HL-60 (cell line): ENCODE measurements at regions not wholly inside any gene's neighbourhood (a gene's known extent, or its start where the extent isn't known, plus 50 kb on each side); places are given as distances from the start of the nearest gene placed in this dataset.

ENCODE experiments used
- DNase-seq, 2 experiments: peaks; one replicate each; pipeline ENCODE4 v3.0.0-alpha.2; 2010 to 2020; ENCODE audit warnings: low read depth in 1 of 2, low spot score in 1 of 2
- H3K27ac ChIP-seq: fragments of 250-450 bp; sonication (Bioruptor Pico); replicated peaks from 2 replicates; pipeline ENCODE4 v1.5.1; 2020; ENCODE audit warnings: mild to moderate bottlenecking, moderate library complexity
- H3K27me3 ChIP-seq: fragments of 250-450 bp; sonication (Bioruptor Pico); 2 replicates; pipeline ENCODE4 v1.5.1; 2021; ENCODE audit warnings: mild to moderate bottlenecking, moderate library complexity; ENCODE audit not compliant: insufficient read depth, poor library complexity, severe bottlenecking
- H3K4me3 ChIP-seq: replicated peaks from 2 replicates; pipeline ENCODE4 v1.5.1; 2011; ENCODE audit warnings: mild to moderate bottlenecking, control low read depth, low read length; ENCODE audit not compliant: insufficient read depth
- CTCF ChIP-seq: IDR thresholded peaks from one replicate; pipeline ENCODE4 v1.5.1; 2011; ENCODE audit warnings: low read length, control low read depth, inconsistent platforms; ENCODE audit not compliant: insufficient read depth
- GABPA ChIP-seq: IDR thresholded peaks from 2 replicates; pipeline ENCODE4 v1.6.1; 2012; ENCODE audit warnings: low read depth
- POLR2AphosphoS5 ChIP-seq: IDR thresholded peaks from 2 replicates; pipeline ENCODE4 v1.6.1; 2012; ENCODE audit warnings: low read depth
- SPI1 ChIP-seq: IDR thresholded peaks from 2 replicates; pipeline ENCODE4 v1.6.1; 2012; ENCODE audit warnings: low read depth, mild to moderate bottlenecking, borderline replicate concordance
- TF ChIP-seq, protein P1 (sequence below): IDR thresholded peaks from 2 replicates; pipeline ENCODE4 v1.6.1; 2012; ENCODE audit warnings: low read depth; ENCODE audit not compliant: insufficient replicate concordance

- Histone ChIP-seq H3K27ac (no peak overlapping the region), H3K27me3 (no peaks in the 10 kb centered on the region), H3K4me3 (no peak overlapping the region)
- no peak for TF ChIP-seq POLR2AphosphoS5
- TF ChIP-seq CTCF = no peak
- TF ChIP-seq, protein P1, sequence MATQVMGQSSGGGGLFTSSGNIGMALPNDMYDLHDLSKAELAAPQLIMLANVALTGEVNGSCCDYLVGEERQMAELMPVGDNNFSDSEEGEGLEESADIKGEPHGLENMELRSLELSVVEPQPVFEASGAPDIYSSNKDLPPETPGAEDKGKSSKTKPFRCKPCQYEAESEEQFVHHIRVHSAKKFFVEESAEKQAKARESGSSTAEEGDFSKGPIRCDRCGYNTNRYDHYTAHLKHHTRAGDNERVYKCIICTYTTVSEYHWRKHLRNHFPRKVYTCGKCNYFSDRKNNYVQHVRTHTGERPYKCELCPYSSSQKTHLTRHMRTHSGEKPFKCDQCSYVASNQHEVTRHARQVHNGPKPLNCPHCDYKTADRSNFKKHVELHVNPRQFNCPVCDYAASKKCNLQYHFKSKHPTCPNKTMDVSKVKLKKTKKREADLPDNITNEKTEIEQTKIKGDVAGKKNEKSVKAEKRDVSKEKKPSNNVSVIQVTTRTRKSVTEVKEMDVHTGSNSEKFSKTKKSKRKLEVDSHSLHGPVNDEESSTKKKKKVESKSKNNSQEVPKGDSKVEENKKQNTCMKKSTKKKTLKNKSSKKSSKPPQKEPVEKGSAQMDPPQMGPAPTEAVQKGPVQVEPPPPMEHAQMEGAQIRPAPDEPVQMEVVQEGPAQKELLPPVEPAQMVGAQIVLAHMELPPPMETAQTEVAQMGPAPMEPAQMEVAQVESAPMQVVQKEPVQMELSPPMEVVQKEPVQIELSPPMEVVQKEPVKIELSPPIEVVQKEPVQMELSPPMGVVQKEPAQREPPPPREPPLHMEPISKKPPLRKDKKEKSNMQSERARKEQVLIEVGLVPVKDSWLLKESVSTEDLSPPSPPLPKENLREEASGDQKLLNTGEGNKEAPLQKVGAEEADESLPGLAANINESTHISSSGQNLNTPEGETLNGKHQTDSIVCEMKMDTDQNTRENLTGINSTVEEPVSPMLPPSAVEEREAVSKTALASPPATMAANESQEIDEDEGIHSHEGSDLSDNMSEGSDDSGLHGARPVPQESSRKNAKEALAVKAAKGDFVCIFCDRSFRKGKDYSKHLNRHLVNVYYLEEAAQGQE = no peak
- TF ChIP-seq GABPA = no peak
- TF ChIP-seq SPI1 = no peak
- no peak for DNase-seq
These were observed 128.4 kb upstream of the MC4R start for GRCh38 chr18:60500960-60501359.

- TF ChIP-seq POLR2AphosphoS5 (no peak), SPI1 (no peak), CTCF (no peak), GABPA (no peak)
- TF ChIP-seq, protein P1 = no peak
These were observed 130.0 kb upstream of the MC4R start for GRCh38 chr18:60502591-60502990.

GRCh38 chr18:60503199-60503598 is 130.6 kb upstream of the MC4R start:
- no peak for TF ChIP-seq SPI1
- DNase-seq = no peak
- Histone ChIP-seq H3K4me3 (no peak overlapping the region), H3K27me3 (no peaks in the 10 kb centered on the region), H3K27ac (no peak overlapping the region)

More at GRCh38 chr18:60502591-60502990, 130.0 kb upstream of the MC4R start:
- no peak for DNase-seq
- H3K27ac ChIP-seq = no peak overlapping the region
- no peak overlapping the region for H3K4me3 ChIP-seq
- no peaks in the 10 kb centered on the region for H3K27me3 ChIP-seq

- no peaks in the 10 kb centered on the region for H3K27me3 ChIP-seq
- TF ChIP-seq POLR2AphosphoS5 (no peak), CTCF (no peak), GABPA (no peak), SPI1 (no peak)
- TF ChIP-seq, protein P1 = no peak
- H3K4me3 ChIP-seq = no peak overlapping the region
- DNase-seq = no peak
- H3K27ac ChIP-seq = no peak overlapping the region
These were observed 133.6 kb upstream of the MC4R start for GRCh38 chr18:60506190-60506589.
